ENCODE measurements at regions not wholly inside any gene's neighbourhood (a gene's known extent, or its start where the extent isn't known, plus 50 kb on each side); places are given as distances from the start of the nearest gene placed in this dataset.

GRCh38 chr12:11598900-11599299, 50.6 kb upstream of the ETV6 start:
- intact Hi-C loops (cut with micrococcal nuclease) = no loop called here
- H3K4me1 ChIP-seq (ENCODE audit: insufficient read depth, low read length) = no peaks in the 10 kb centered on the region
- CTCF ChIA-PET = no interaction called here

More at GRCh38 chr12:11598900-11599299, 50.6 kb upstream of the ETV6 start:
- no peak for TF ChIP-seq EZH2phosphoT487 (IDR thresholded peaks at IDR 0.05; ENCODE audit: borderline replicate concordance, low read length)
- TF ChIP-seq EZH2 (IDR thresholded peaks at IDR 0.05; ENCODE audit: low read length, unreplicated experiment) = no peak
- no peak for TF ChIP-seq CTCF (conservative IDR thresholded peaks at IDR 0.05; ENCODE audit: low read depth, low read length)
- no peak overlapping the region for H3K4me2 ChIP-seq (ENCODE audit: low read length)
- H3K27ac ChIP-seq (ENCODE audit: low read length) = no peak overlapping the region
- POLR2A ChIA-PET (ENCODE audit: unreplicated experiment) = no interaction called here
- H3K36me3 ChIP-seq (ENCODE audit: low read depth, low read length) = no peaks in the 10 kb centered on the region
- no peak overlapping the region for H2AFZ ChIP-seq (ENCODE audit: low read length)
- H3K27me3 ChIP-seq (ENCODE audit: low read length) = no peaks in the 10 kb centered on the region
- DNase-seq (no peak), ATAC-seq (no peak)
- H3K9ac ChIP-seq (ENCODE audit: low read length) = no peak overlapping the region
- no peaks in the 10 kb centered on the region for H3K9me2 ChIP-seq (replicated peaks; ENCODE audit: low read length)
- no peaks in the 10 kb centered on the region for H3F3A ChIP-seq (ENCODE audit: low read length, unreplicated experiment)
- no TSS peak for BruUV-seq (replicated peaks)
- no peak overlapping the region for H3K4me3 ChIP-seq (ENCODE audit: low read length)
- no peaks in the 10 kb centered on the region for H3K9me3 ChIP-seq (ENCODE audit: low read length)
- H3K79me2 ChIP-seq (ENCODE audit: low read length) = no peaks in the 10 kb centered on the region
- no peaks in the 10 kb centered on the region for H4K20me1 ChIP-seq (ENCODE audit: low read length)
